Panc1 (cell line): ENCODE measurements at regions not wholly inside any gene's neighbourhood (a gene's known extent, or its start where the extent isn't known, plus 50 kb on each side); places are given as distances from the start of the nearest gene placed in this dataset.

Experiments
- ATAC-seq: fragments of 200-7000 bp; cut with Tn5 transposase; 2 replicates; pipeline ENCODE4 v1.9.1; 2020; ENCODE audit warnings: mild to moderate bottlenecking, moderate library complexity
- BruUV-seq: library from RNA; stranded (reverse); fragments of 400-500 nt; replicated peaks from 2 replicates; lab custom pipeline; 2021; lab: Mats Ljungman, UMichigan
- CTCF ChIA-PET: fragments of 300-600 bp; sonication (Branson Sonifier 250); formaldehyde crosslinking; loops from one replicate; lab custom pipeline; 2022; ENCODE audit warnings: antibody characterized with exemption; lab: Charles Lee
- POLR2A ChIA-PET: fragments of 300-600 bp; sonication (Branson Sonifier 250); formaldehyde crosslinking; loops from one replicate; lab custom pipeline; 2022; ENCODE audit warnings: antibody characterized with exemption; lab: Charles Lee
- DNase-seq: peaks from one replicate; pipeline ENCODE4 v3.0.0-alpha.2; 2010; ENCODE audit warnings: low read depth, low spot score
- H3K27ac ChIP-seq: 2 replicates; pipeline ENCODE4 v1.5.1; 2011; ENCODE audit warnings: mild to moderate bottlenecking, low read length, inconsistent platforms
- H3K27me3 ChIP-seq: fragments of 200-500 bp; sonication (Bioruptor generic); 2 replicates; pipeline ENCODE4 v1.6.0; 2014; ENCODE audit warnings: low read length, inconsistent platforms; ENCODE audit not compliant: control insufficient read depth, insufficient read depth
- H3K36me3 ChIP-seq: fragments of 200-500 bp; sonication (Bioruptor generic); 2 replicates; pipeline ENCODE4 v1.5.1; 2014; ENCODE audit warnings: inconsistent platforms, mild to moderate bottlenecking, low read length, moderate library complexity; ENCODE audit not compliant: control insufficient read depth, insufficient read depth
- H3K4me1 ChIP-seq: 2 replicates; pipeline ENCODE4 v1.5.1; 2011; ENCODE audit warnings: inconsistent platforms, mild to moderate bottlenecking, low read length, moderate library complexity; ENCODE audit not compliant: control insufficient read depth, insufficient read depth
- H3K4me3 ChIP-seq, 2 experiments: 2 replicates each; pipeline ENCODE4 v1.5.1; 2011 to 2012; ENCODE audit warnings: low read depth in 2 of 2, low read length in 2 of 2, mild to moderate bottlenecking in 2 of 2, inconsistent platforms in 1 of 2, moderate library complexity in 1 of 2
- H3K9me3 ChIP-seq: fragments of 200-500 bp; sonication (Bioruptor generic); 2 replicates; pipeline ENCODE4 v1.5.1; 2014; ENCODE audit warnings: low read depth, mild to moderate bottlenecking, inconsistent platforms, low read length, moderate library complexity; ENCODE audit not compliant: control insufficient read depth, insufficient read depth
- POLR2AphosphoS5 ChIP-seq: IDR thresholded peaks from 2 replicates; pipeline ENCODE4 v1.6.1; 2012; ENCODE audit warnings: mild to moderate bottlenecking, low read depth, low read length, moderate library complexity
- REST ChIP-seq, 2 experiments: IDR thresholded peaks; 2 replicates each; pipeline ENCODE4 v1.6.1; 2011 to 2012; ENCODE audit warnings: low read depth in 2 of 2, control low read depth in 1 of 2, low read length in 1 of 2, mild to moderate bottlenecking in 1 of 2, moderate library complexity in 1 of 2; ENCODE audit not compliant: insufficient read depth in 1 of 2
- SIN3A ChIP-seq: IDR thresholded peaks from 2 replicates; pipeline ENCODE4 v1.6.1; 2012; ENCODE audit warnings: low read depth, mild to moderate bottlenecking, low read length, moderate library complexity, borderline replicate concordance; ENCODE audit not compliant: insufficient read depth
- TCF7L2 ChIP-seq: IDR thresholded peaks from 2 replicates; pipeline ENCODE4 v1.6.1; 2011; ENCODE audit warnings: mild to moderate bottlenecking, low read depth, low read length, inconsistent platforms
- in situ Hi-C: cut with HindIII; loops from 2 replicates; pipeline ENCODE4 v1.10.0; 2016; ENCODE audit warnings: low sequenced_read_pairs, low pct_unique_long_range_greater_than_20kb
- intact Hi-C: fragments of 100-400 bp; cut with micrococcal nuclease; formaldehyde crosslinking; loops from one replicate; pipeline ENCODE4 v1.10.0; 2022; ENCODE audit not compliant: unreplicated experiment
- TF ChIP-seq, protein P1 (sequence below): fragments of 450-650 bp; IDR thresholded peaks from 2 replicates; pipeline ENCODE4 v1.5.1; 2017; ENCODE audit warnings: mild to moderate bottlenecking

- in situ Hi-C loops (no loop called here), intact Hi-C loops (no loop called here)
- no TSS peak for BruUV-seq
- POLR2A ChIA-PET, result no interaction called here
- Histone ChIP-seq H3K9me3 (no peaks in the 10 kb centered on the region), H3K36me3 (no peaks in the 10 kb centered on the region), H3K27ac (no peak overlapping the region), H3K4me1 (no peaks in the 10 kb centered on the region), H3K27me3 (no peaks in the 10 kb centered on the region), H3K4me3 (no peak overlapping the region)
- TF ChIP-seq, protein P1, sequence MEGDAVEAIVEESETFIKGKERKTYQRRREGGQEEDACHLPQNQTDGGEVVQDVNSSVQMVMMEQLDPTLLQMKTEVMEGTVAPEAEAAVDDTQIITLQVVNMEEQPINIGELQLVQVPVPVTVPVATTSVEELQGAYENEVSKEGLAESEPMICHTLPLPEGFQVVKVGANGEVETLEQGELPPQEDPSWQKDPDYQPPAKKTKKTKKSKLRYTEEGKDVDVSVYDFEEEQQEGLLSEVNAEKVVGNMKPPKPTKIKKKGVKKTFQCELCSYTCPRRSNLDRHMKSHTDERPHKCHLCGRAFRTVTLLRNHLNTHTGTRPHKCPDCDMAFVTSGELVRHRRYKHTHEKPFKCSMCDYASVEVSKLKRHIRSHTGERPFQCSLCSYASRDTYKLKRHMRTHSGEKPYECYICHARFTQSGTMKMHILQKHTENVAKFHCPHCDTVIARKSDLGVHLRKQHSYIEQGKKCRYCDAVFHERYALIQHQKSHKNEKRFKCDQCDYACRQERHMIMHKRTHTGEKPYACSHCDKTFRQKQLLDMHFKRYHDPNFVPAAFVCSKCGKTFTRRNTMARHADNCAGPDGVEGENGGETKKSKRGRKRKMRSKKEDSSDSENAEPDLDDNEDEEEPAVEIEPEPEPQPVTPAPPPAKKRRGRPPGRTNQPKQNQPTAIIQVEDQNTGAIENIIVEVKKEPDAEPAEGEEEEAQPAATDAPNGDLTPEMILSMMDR, result no peak
- TF ChIP-seq POLR2AphosphoS5, result no peak
- TF ChIP-seq REST (IDR thresholded peaks at IDR 0.05; ENCODE audit: insufficient read depth in 1 of 2, low read depth in 2 of 2, low read length in 1 of 2), result no peak
- no peak for TF ChIP-seq TCF7L2
- no peak for TF ChIP-seq SIN3A
- ATAC-seq, result no peak
- CTCF ChIA-PET, result no interaction called here
- no peak for DNase-seq
Measured at GRCh38 chr4:13095722-13096121, 388.4 kb downstream of the RAB28 start.

- ChIA-PET CTCF (no interaction called here), POLR2A (no interaction called here)
- Histone ChIP-seq H3K27me3 (no peaks in the 10 kb centered on the region), H3K9me3 (no peaks in the 10 kb centered on the region), H3K27ac (no peak overlapping the region), H3K4me3 (no peak overlapping the region), H3K4me1 (no peaks in the 10 kb centered on the region), H3K36me3 (no peaks in the 10 kb centered on the region)
- DNase-seq, result no peak
- no TSS peak for BruUV-seq
- in situ Hi-C loops, result no loop called here
- intact Hi-C loops, result no loop called here
- ATAC-seq, result no peak
- TF ChIP-seq TCF7L2 (no peak), POLR2AphosphoS5 (no peak), REST (IDR thresholded peaks at IDR 0.05; ENCODE audit: insufficient read depth in 1 of 2, low read depth in 2 of 2, low read length in 1 of 2) (no peak), SIN3A (no peak)
- TF ChIP-seq, protein P1, result no peak
Measured at GRCh38 chr4:13093170-13093569, 391.0 kb downstream of the RAB28 start.
